ENCODE measurements at regions not wholly inside any gene's neighbourhood (a gene's known extent, or its start where the extent isn't known, plus 50 kb on each side); places are given as distances from the start of the nearest gene placed in this dataset.

DNA sequence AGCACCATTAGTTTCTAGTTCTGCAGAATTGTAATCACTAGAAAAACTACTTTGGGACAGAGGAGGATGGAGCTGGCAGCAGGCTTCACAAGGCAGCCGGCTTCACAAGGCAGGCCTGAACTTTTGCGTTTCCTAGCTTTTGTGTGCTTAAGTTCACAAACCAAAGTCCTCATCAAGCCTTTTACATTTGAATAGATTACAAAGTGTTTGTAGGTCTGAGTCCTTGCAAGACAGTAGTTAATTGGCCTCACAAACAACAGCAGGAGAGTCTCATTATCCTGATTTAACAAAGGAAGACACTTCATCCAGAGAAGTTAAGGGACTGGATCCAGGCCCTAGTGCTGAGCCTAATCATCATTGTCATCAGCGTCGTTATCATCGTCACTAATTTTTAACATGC is 147.8 kb upstream of the AUTS2 start:
- TF ChIP-seq, protein P1, sequence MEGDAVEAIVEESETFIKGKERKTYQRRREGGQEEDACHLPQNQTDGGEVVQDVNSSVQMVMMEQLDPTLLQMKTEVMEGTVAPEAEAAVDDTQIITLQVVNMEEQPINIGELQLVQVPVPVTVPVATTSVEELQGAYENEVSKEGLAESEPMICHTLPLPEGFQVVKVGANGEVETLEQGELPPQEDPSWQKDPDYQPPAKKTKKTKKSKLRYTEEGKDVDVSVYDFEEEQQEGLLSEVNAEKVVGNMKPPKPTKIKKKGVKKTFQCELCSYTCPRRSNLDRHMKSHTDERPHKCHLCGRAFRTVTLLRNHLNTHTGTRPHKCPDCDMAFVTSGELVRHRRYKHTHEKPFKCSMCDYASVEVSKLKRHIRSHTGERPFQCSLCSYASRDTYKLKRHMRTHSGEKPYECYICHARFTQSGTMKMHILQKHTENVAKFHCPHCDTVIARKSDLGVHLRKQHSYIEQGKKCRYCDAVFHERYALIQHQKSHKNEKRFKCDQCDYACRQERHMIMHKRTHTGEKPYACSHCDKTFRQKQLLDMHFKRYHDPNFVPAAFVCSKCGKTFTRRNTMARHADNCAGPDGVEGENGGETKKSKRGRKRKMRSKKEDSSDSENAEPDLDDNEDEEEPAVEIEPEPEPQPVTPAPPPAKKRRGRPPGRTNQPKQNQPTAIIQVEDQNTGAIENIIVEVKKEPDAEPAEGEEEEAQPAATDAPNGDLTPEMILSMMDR (IDR thresholded peaks at IDR 0.05; ENCODE audit: borderline replicate concordance, extremely low read depth, low read length, poor library complexity, severe bottlenecking) = no peak
- TF ChIP-seq EZH2 (IDR thresholded peaks at IDR 0.05; ENCODE audit: borderline replicate concordance, low read depth, low read length, severe bottlenecking) = no peak

Data from DND-41 (cell line).